ENCODE measurements at regions not wholly inside any gene's neighbourhood (a gene's known extent, or its start where the extent isn't known, plus 50 kb on each side); places are given as distances from the start of the nearest gene placed in this dataset.

- no peak for TF ChIP-seq ZFX (IDR thresholded peaks at IDR 0.05; ENCODE audit: borderline replicate concordance)
- no peak for TF ChIP-seq CTCF (IDR thresholded peaks at IDR 0.05)
- no peak overlapping the region for H3K27ac ChIP-seq
Observed at GRCh38 chr3:144073698-144074097, 102.1 kb downstream of the DIPK2A start.

- TF ChIP-seq CTCF (IDR thresholded peaks at IDR 0.05) (no peak), ZFX (IDR thresholded peaks at IDR 0.05; ENCODE audit: borderline replicate concordance) (no peak)
Observed at GRCh38 chr3:144079634-144080033, 108.0 kb downstream of the DIPK2A start.

GRCh38 chr3:144084929-144085328 is 113.3 kb downstream of the DIPK2A start:
- TF ChIP-seq ZFX (IDR thresholded peaks at IDR 0.05; ENCODE audit: borderline replicate concordance): no peak
- no peak for TF ChIP-seq CTCF (IDR thresholded peaks at IDR 0.05)
- no peak overlapping the region for H3K27ac ChIP-seq

More at GRCh38 chr3:144079634-144080033, 108.0 kb downstream of the DIPK2A start:
- no peak overlapping the region for H3K27ac ChIP-seq

GRCh38 chr3:144085964-144086363 is 114.3 kb downstream of the DIPK2A start:
- TF ChIP-seq ZFX (IDR thresholded peaks at IDR 0.05; ENCODE audit: borderline replicate concordance) (no peak), CTCF (IDR thresholded peaks at IDR 0.05) (no peak)
- no peak overlapping the region for H3K27ac ChIP-seq

- H3K27ac ChIP-seq: no peak overlapping the region
- TF ChIP-seq ZFX (IDR thresholded peaks at IDR 0.05; ENCODE audit: borderline replicate concordance) (no peak), CTCF (IDR thresholded peaks at IDR 0.05) (no peak)
Observed at GRCh38 chr3:144096016-144096415, 124.4 kb downstream of the DIPK2A start.

- H3K27ac ChIP-seq: no peak overlapping the region
- no peak for TF ChIP-seq ZFX (IDR thresholded peaks at IDR 0.05; ENCODE audit: borderline replicate concordance)
- no peak for TF ChIP-seq CTCF (IDR thresholded peaks at IDR 0.05)
Observed at GRCh38 chr3:144097163-144097562, 125.5 kb downstream of the DIPK2A start.

GRCh38 chr3:144098691-144099090 is 127.1 kb downstream of the DIPK2A start:
- H3K27ac ChIP-seq: no peak overlapping the region
- TF ChIP-seq ZFX (IDR thresholded peaks at IDR 0.05; ENCODE audit: borderline replicate concordance) (no peak), CTCF (IDR thresholded peaks at IDR 0.05) (no peak)

Data from 22Rv1 (cell line).